ENCODE measurements at regions not wholly inside any gene's neighbourhood (a gene's known extent, or its start where the extent isn't known, plus 50 kb on each side); places are given as distances from the start of the nearest gene placed in this dataset.

DNA sequence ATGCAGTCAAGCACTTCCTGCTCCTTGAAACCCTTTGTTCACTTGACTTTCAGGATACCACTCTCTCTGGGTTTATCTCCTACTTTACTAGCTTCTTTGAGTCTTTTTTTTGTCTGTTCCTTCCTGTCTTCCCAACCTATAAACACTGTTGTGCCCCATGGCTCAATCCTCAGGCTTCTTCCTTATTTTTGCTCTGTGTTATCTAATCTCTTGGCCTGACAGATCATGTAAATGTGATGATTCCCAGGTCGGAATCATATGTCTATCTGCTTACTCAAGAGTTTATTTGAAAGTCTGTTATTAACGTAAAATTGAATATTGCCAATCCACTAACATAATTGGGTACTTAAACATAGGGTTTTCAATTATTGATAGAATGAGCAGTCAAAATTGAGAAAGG is 171.7 kb upstream of the ST6GALNAC5 start:
- no peak for TF ChIP-seq EZH2 (IDR thresholded peaks at IDR 0.05; ENCODE audit: insufficient read depth, poor library complexity, severe bottlenecking)
- no peak for TF ChIP-seq EZH2phosphoT487 (IDR thresholded peaks at IDR 0.05; ENCODE audit: insufficient read depth, low read depth)
